IMR-90 (cell line): ENCODE measurements at regions not wholly inside any gene's neighbourhood (a gene's known extent, or its start where the extent isn't known, plus 50 kb on each side); places are given as distances from the start of the nearest gene placed in this dataset.

Source experiments
- ATAC-seq: fragments of 200-7000 bp; cut with Tn5 transposase; 2 replicates; pipeline ENCODE4 v1.9.1; 2020; ENCODE audit warnings: low read depth, mild to moderate bottlenecking, moderate library complexity
- BruUV-seq: library from RNA; stranded (reverse); fragments of 400-500 nt; replicated peaks from 2 replicates; lab custom pipeline; 2021; lab: Mats Ljungman, UMichigan
- CTCF ChIA-PET: fragments of 300-600 bp; formaldehyde crosslinking; extraction: SDS; loops from one replicate; lab custom pipeline; 2021; ENCODE audit warnings: antibody characterized with exemption; lab: Yijun Ruan, JAX
- POLR2A ChIA-PET: fragments of 300-600 bp; sonication (Branson Sonifier 250); formaldehyde crosslinking; loops from one replicate; lab custom pipeline; 2022; ENCODE audit warnings: antibody characterized with exemption; ENCODE audit not compliant: unreplicated experiment; lab: Charles Lee
- DNase-seq: peaks from one replicate; pipeline ENCODE4 v3.0.0; 2013
- H2AFZ ChIP-seq: replicated peaks from 2 replicates; pipeline ENCODE3; 2013; ENCODE audit warnings: low read length, mild to moderate bottlenecking; ENCODE audit not compliant: poor library complexity
- H2AK5ac ChIP-seq: 2 replicates; pipeline ENCODE4 v1.6.1; 2013; ENCODE audit warnings: low read depth, low read length, inconsistent platforms
- H2AK9ac ChIP-seq: replicated peaks from 2 replicates; pipeline ENCODE3; 2013; ENCODE audit warnings: mild to moderate bottlenecking, low read depth, low read length, moderate library complexity; ENCODE audit not compliant: poor library complexity
- H2BK120ac ChIP-seq: 2 replicates; pipeline ENCODE4 v1.6.1; 2013; ENCODE audit warnings: low read depth, low read length, inconsistent platforms
- H2BK15ac ChIP-seq: 3 replicates; pipeline ENCODE4 v1.6.1; 2013; ENCODE audit warnings: low read depth, low read length, inconsistent platforms
- H2BK20ac ChIP-seq: 2 replicates; pipeline ENCODE4 v1.6.1; 2013; ENCODE audit warnings: low read depth, mild to moderate bottlenecking, inconsistent platforms, low read length, moderate library complexity
- H2BK5ac ChIP-seq: 2 replicates; pipeline ENCODE4 v1.6.1; 2013; ENCODE audit warnings: mild to moderate bottlenecking, low read depth, low read length, inconsistent platforms; ENCODE audit not compliant: poor library complexity, severe bottlenecking
- H3K14ac ChIP-seq: replicated peaks from 2 replicates; pipeline ENCODE4 v1.6.1; 2013; ENCODE audit warnings: low read depth, low read length, inconsistent platforms
- H3K18ac ChIP-seq: 2 replicates; pipeline ENCODE4 v1.6.1; 2013; ENCODE audit warnings: low read depth, low read length, control low read depth
- H3K23ac ChIP-seq: 2 replicates; pipeline ENCODE4 v1.6.1; 2013; ENCODE audit warnings: low read depth, low read length, inconsistent platforms
- H3K27ac ChIP-seq: 2 replicates; pipeline ENCODE4 v1.5.1; 2013; ENCODE audit warnings: mild to moderate bottlenecking, control low read depth, low read length; ENCODE audit not compliant: insufficient read depth
- H3K27me3 ChIP-seq: 2 replicates; pipeline ENCODE4 v1.6.1; 2013; ENCODE audit warnings: low read length; ENCODE audit not compliant: control insufficient read depth, insufficient read depth
- H3K36me3 ChIP-seq: 2 replicates; pipeline ENCODE4 v1.6.1; 2013; ENCODE audit warnings: low read length, mixed read lengths; ENCODE audit not compliant: control insufficient read depth, insufficient read depth
- H3K4ac ChIP-seq: 2 replicates; pipeline ENCODE4 v1.6.1; 2013; ENCODE audit warnings: low read depth, low read length, inconsistent platforms
- H3K4me1 ChIP-seq: 2 replicates; pipeline ENCODE4 v1.6.1; 2013; ENCODE audit warnings: low read length, mixed read lengths; ENCODE audit not compliant: control insufficient read depth, insufficient read depth
- H3K4me2 ChIP-seq: 2 replicates; pipeline ENCODE4 v1.6.1; 2013; ENCODE audit warnings: low read depth, mild to moderate bottlenecking, control low read depth, low read length, moderate library complexity
- H3K4me3 ChIP-seq: 2 replicates; pipeline ENCODE4 v1.5.1; 2013; ENCODE audit warnings: low read depth, mild to moderate bottlenecking, control low read depth, low read length, moderate library complexity; ENCODE audit not compliant: insufficient read depth
- H3K56ac ChIP-seq: 2 replicates; pipeline ENCODE4 v1.6.1; 2013; ENCODE audit warnings: low read length, inconsistent platforms; ENCODE audit not compliant: insufficient read depth; ENCODE audit errors: extremely low read depth
- H3K79me1 ChIP-seq, 2 experiments: 2 replicates each; pipeline ENCODE4 v1.6.1; 2013; ENCODE audit warnings: low read length in 2 of 2, inconsistent platforms in 1 of 2, low read depth in 1 of 2
- H3K9ac ChIP-seq: 2 replicates; pipeline ENCODE4 v1.6.1; 2013; ENCODE audit warnings: low read depth, low read length, control low read depth
- H3K9me1 ChIP-seq: 2 replicates; pipeline ENCODE4 v1.6.1; 2013; ENCODE audit warnings: low read length, inconsistent platforms; ENCODE audit not compliant: insufficient read depth
- H3K9me3 ChIP-seq: 2 replicates; pipeline ENCODE4 v1.6.1; 2013; ENCODE audit warnings: low read length; ENCODE audit not compliant: control insufficient read depth, insufficient read depth
- H4K20me1 ChIP-seq: 2 replicates; pipeline ENCODE4 v1.6.1; 2013; ENCODE audit warnings: low read length, inconsistent platforms; ENCODE audit not compliant: insufficient read depth
- H4K5ac ChIP-seq: 2 replicates; pipeline ENCODE4 v1.6.1; 2013; ENCODE audit warnings: mild to moderate bottlenecking, low read depth, low read length, control low read depth
- H4K8ac ChIP-seq, 2 experiments: 2 replicates each; pipeline ENCODE4 v1.6.1; 2013; ENCODE audit warnings: low read depth in 2 of 2, low read length in 2 of 2, control low read depth in 1 of 2, inconsistent platforms in 1 of 2
- H4K91ac ChIP-seq: 2 replicates; pipeline ENCODE4 v1.6.1; 2013; ENCODE audit warnings: low read depth, low read length, inconsistent platforms; ENCODE audit not compliant: insufficient read depth
- BHLHE40 ChIP-seq: fragments of 150-350 bp; IDR thresholded peaks from 2 replicates; pipeline ENCODE4 v1.6.1; 2016; ENCODE audit warnings: mild to moderate bottlenecking, low read depth, low read length
- CEBPB ChIP-seq: IDR thresholded peaks from 2 replicates; pipeline ENCODE4 v1.6.1; 2012; ENCODE audit warnings: low read depth, low read length, improper control_type of control experiment
- CHD1 ChIP-seq: IDR thresholded peaks from 2 replicates; pipeline ENCODE4 v1.6.1; 2012; ENCODE audit warnings: low read depth, low read length, improper control_type of control experiment
- ELK1 ChIP-seq: fragments of 150-350 bp; IDR thresholded peaks from 2 replicates; pipeline ENCODE4 v1.6.1; 2016; ENCODE audit warnings: low read depth, mild to moderate bottlenecking, low read length, moderate library complexity, borderline replicate concordance
- MAFK ChIP-seq: IDR thresholded peaks from 2 replicates; pipeline ENCODE4 v1.6.1; 2012; ENCODE audit warnings: low read depth, low read length, improper control_type of control experiment
- MAZ ChIP-seq: IDR thresholded peaks from 2 replicates; pipeline ENCODE4 v1.6.1; 2012; ENCODE audit warnings: low read depth, mild to moderate bottlenecking, low read length, improper control_type of control experiment, moderate library complexity, borderline replicate concordance
- NFE2L2 ChIP-seq: fragments of 150-350 bp; IDR thresholded peaks from 2 replicates; pipeline ENCODE4 v1.6.1; 2016; ENCODE audit warnings: low read depth, mild to moderate bottlenecking, low read length
- POLR2A ChIP-seq: IDR thresholded peaks from 2 replicates; pipeline ENCODE4 v1.6.1; 2012; ENCODE audit warnings: mild to moderate bottlenecking, low read depth, low read length
- RAD21 ChIP-seq: IDR thresholded peaks from 2 replicates; pipeline ENCODE4 v1.6.1; 2012; ENCODE audit warnings: low read length, improper control_type of control experiment
- RCOR1 ChIP-seq: IDR thresholded peaks from 2 replicates; pipeline ENCODE4 v1.6.1; 2012; ENCODE audit warnings: mild to moderate bottlenecking, low read length, improper control_type of control experiment; ENCODE audit not compliant: insufficient replicate concordance
- SMC3 ChIP-seq: fragments of 150-350 bp; IDR thresholded peaks from 2 replicates; pipeline ENCODE4 v1.6.1; 2016; ENCODE audit warnings: low read depth, mild to moderate bottlenecking, antibody characterized with exemption, low read length, moderate library complexity
- USF2 ChIP-seq: fragments of 150-350 bp; IDR thresholded peaks from 2 replicates; pipeline ENCODE4 v1.6.1; 2017; ENCODE audit warnings: mild to moderate bottlenecking, antibody characterized with exemption, low read length, low read depth
- WGBS, 2 experiments: methylation state at CpG; one replicate each; pipeline versions ENCODE4 v1.1.5 to v1.1.7; 2013; ENCODE audit warnings: missing lambda C conversion rate in 2 of 2; ENCODE audit not compliant: insufficient read length in 1 of 2; ENCODE audit errors: extremely low coverage in 2 of 2; 5-methylcytosine and 5-hydroxymethylcytosine counted together
- dilution Hi-C: fragments of 300-500 bp; cut with HindIII; formaldehyde crosslinking; loops from one replicate; pipeline ENCODE4 v1.14.3; 2018; ENCODE audit warnings: low sequenced_read_pairs; ENCODE audit not compliant: unreplicated experiment
- in situ Hi-C: fragments of 300-500 bp; cut with MboI; formaldehyde crosslinking; loops from 3 replicates; pipeline ENCODE4 v1.14.3; 2019; ENCODE audit warnings: low sequenced_read_pairs, inconsistent platforms, mixed read lengths
- intact Hi-C: fragments of 100-400 bp; cut with micrococcal nuclease; formaldehyde crosslinking; loops from 2 replicates; pipeline ENCODE4 v1.10.0; 2022
- TF ChIP-seq, protein P1 (sequence below): conservative IDR thresholded peaks from 2 replicates; pipeline ENCODE4 v1.5.1; 2012; ENCODE audit warnings: mild to moderate bottlenecking, low read depth, low read length, improper control_type of control experiment

DNA sequence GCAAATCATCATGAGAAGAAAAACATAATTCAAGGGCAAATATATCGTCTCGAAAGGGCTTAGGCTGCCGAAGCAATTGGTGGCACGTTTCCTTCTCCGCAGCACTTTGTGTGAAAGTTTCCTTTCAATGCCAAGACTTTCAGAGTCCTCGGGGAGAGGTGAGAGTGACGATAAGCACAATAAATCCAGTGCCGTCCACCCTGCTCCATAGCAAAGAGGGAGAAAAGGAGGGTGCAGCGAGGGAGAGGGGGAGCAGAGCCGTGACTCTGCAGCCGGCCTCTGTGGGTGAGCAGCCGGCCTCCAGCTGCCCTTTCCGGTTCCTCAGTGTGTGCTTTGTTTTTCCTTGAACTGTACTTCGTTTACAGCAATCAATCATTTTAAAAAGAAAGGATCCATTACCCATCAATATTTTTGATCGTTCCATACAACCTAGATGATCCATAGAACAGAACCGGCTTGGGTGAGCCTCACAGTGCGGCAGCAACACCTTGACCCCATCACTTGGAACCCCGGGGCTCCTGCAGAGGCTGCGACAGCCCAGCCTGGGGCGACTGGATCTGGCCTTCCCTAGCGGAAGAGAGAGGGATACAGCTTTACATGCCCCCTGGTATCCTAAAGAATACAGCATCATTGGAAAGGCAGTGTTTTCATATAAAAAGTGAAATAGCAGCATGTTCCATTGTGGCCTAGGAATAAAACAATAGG, 247.0 kb upstream of the IRX4 start:
- BruUV-seq: no TSS peak
- Histone ChIP-seq H3K56ac (no peak overlapping the region), H3K27ac (no peak overlapping the region), H2BK120ac (no peak overlapping the region), H3K4me2 (no peak overlapping the region), H3K23ac (no peak overlapping the region), H2BK15ac (no peak overlapping the region), H3K36me3 (no peaks in the 10 kb centered on the region), H2BK20ac (no peak overlapping the region), H4K5ac (no peak overlapping the region), H3K9me3 (peaks cover 36% of the 10 kb centered on the region), H4K20me1 (no peaks in the 10 kb centered on the region), H2BK5ac (no peak overlapping the region), H4K91ac (no peak overlapping the region), H2AFZ (no peak overlapping the region), H3K4me1 (no peaks in the 10 kb centered on the region), H3K4ac (no peak overlapping the region), H3K18ac (no peak overlapping the region), H3K79me1 (no peaks in the 10 kb centered on the region), H3K9ac (no peak overlapping the region), H4K8ac (no peak overlapping the region), H3K27me3 (no peaks in the 10 kb centered on the region), H3K4me3 (no peak overlapping the region), H2AK9ac (no peak overlapping the region), H2AK5ac (no peak overlapping the region), H3K9me1 (no peaks in the 10 kb centered on the region), H3K14ac (no peak overlapping the region)
- DNase-seq: no peak
- intact Hi-C loops: no loop called here
- ChIA-PET POLR2A (no interaction called here), CTCF (no interaction called here)
- in situ Hi-C loops: no loop called here
- TF ChIP-seq ELK1 (no peak), SMC3 (no peak), USF2 (no peak), MAZ (no peak), MAFK (no peak), NFE2L2 (no peak), RCOR1 (no peak), POLR2A (no peak), RAD21 (no peak), CEBPB (no peak), BHLHE40 (no peak), CHD1 (no peak)
- TF ChIP-seq, protein P1, sequence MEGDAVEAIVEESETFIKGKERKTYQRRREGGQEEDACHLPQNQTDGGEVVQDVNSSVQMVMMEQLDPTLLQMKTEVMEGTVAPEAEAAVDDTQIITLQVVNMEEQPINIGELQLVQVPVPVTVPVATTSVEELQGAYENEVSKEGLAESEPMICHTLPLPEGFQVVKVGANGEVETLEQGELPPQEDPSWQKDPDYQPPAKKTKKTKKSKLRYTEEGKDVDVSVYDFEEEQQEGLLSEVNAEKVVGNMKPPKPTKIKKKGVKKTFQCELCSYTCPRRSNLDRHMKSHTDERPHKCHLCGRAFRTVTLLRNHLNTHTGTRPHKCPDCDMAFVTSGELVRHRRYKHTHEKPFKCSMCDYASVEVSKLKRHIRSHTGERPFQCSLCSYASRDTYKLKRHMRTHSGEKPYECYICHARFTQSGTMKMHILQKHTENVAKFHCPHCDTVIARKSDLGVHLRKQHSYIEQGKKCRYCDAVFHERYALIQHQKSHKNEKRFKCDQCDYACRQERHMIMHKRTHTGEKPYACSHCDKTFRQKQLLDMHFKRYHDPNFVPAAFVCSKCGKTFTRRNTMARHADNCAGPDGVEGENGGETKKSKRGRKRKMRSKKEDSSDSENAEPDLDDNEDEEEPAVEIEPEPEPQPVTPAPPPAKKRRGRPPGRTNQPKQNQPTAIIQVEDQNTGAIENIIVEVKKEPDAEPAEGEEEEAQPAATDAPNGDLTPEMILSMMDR: no peak
- dilution Hi-C loops: no loop called here
- ATAC-seq: no peak
- WGBS, 2 experiments: no CpG with 5 or more reads among the region's 21 CpGs
